ENCODE measurements at regions not wholly inside any gene's neighbourhood (a gene's known extent, or its start where the extent isn't known, plus 50 kb on each side); places are given as distances from the start of the nearest gene placed in this dataset.

DNA sequence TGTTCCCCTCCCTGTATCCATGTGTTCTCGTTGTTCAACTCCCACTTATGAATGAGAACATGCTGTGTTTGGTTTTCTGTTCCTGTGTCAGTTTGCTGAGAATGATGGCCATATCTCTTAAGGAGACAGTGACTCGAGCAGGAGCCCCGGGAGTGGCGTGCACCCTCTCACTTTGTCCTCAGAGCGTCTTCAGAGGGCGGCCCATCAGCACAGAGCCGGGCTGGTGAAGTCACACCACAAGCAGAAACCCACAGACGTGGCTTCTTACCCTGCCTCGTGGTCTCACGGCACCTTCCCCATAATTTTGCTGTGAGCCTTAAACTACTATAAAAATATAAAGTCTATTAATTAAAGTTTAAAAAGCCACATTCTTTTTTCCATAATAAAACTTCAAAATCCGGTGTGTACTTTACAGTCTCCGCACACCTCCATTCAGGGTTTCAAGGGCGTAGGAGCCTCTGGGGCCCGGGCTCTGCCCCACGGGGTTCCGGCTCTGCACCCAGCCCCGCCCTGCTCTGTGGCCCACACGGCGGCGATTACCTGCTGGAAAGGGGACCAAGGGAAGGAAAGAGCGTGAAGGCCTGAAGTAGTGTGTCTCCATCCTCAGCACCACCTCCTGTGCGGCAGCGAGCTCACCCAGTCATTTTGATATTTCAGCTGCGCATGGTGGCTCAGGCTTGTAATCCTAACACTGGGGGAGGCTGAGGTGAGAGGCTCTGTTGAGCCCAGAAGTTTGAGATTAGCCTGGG, 101.3 kb upstream of the SOX1 start:
- TF ChIP-seq RXRA (IDR thresholded peaks at IDR 0.05) = no peak
- TF ChIP-seq, protein P1, sequence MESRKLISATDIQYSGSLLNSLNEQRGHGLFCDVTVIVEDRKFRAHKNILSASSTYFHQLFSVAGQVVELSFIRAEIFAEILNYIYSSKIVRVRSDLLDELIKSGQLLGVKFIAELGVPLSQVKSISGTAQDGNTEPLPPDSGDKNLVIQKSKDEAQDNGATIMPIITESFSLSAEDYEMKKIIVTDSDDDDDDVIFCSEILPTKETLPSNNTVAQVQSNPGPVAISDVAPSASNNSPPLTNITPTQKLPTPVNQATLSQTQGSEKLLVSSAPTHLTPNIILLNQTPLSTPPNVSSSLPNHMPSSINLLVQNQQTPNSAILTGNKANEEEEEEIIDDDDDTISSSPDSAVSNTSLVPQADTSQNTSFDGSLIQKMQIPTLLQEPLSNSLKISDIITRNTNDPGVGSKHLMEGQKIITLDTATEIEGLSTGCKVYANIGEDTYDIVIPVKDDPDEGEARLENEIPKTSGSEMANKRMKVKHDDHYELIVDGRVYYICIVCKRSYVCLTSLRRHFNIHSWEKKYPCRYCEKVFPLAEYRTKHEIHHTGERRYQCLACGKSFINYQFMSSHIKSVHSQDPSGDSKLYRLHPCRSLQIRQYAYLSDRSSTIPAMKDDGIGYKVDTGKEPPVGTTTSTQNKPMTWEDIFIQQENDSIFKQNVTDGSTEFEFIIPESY (IDR thresholded peaks at IDR 0.05) = no peak
- TF ChIP-seq NR2F2 (IDR thresholded peaks at IDR 0.05) = no peak
- no peak for TF ChIP-seq FOXA1 (IDR thresholded peaks at IDR 0.05)
- TF ChIP-seq SP1 (IDR thresholded peaks at IDR 0.05) = no peak
- TF ChIP-seq YY1 (IDR thresholded peaks at IDR 0.05) = no peak
- Histone ChIP-seq H3K4me1 (ENCODE audit: control insufficient read depth in 4 of 4, insufficient read depth in 4 of 4, low read length in 3 of 4) (no peaks in the 10 kb centered on the region), H3K27ac (ENCODE audit: low read depth in 1 of 2, low read length in 2 of 2) (no peak overlapping the region), H3K36me3 (ENCODE audit: control insufficient read depth in 4 of 4, insufficient read depth in 3 of 4, low read depth in 1 of 4, low read length in 3 of 4) (no peaks in the 10 kb centered on the region), H3K9me3 (ENCODE audit: control insufficient read depth in 4 of 4, low read length in 3 of 4) (peaks cover 0 to 2% (median 0%) of the 10 kb centered on the region in 4 donors), H3K4me3 (ENCODE audit: low read depth in 1 of 3, low read length in 3 of 3) (no peak overlapping the region), H3K9ac (ENCODE audit: low read depth in 1 of 2, low read length in 2 of 2) (no peak overlapping the region), H3K27me3 (ENCODE audit: control insufficient read depth in 4 of 4, insufficient read depth in 4 of 4, low read length in 3 of 4) (peaks cover 0 to 3% (median 0%) of the 10 kb centered on the region in 4 donors)
- 89% methylated on average over 24 of the region's 24 CpGs for WGBS
- DNase-seq (ENCODE audit: low spot score) = no peak

DNA sequence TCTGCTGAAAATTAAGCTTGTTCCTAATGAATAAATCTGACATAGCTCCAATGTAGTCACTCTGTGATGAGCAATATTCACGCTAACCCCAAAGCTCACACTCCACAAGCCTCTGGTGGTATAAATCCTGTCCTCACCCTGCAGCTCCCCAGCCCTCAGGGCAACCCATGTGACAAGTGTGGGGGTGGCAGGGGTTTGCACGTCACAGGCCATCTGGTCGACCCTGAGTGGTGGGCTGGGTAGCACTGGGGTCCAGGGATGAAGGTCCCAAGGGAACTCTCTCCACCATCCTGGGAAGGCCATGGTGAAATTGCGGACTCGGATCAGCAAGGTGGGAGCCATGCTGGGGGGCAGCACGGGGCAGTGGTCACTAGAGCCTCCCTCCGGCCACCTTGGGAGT, 100.0 kb upstream of the SOX1 start:
- Histone ChIP-seq H3K27ac (ENCODE audit: low read depth in 1 of 2, low read length in 2 of 2) (no peak overlapping the region), H3K4me1 (ENCODE audit: control insufficient read depth in 4 of 4, insufficient read depth in 4 of 4, low read length in 3 of 4) (no peaks in the 10 kb centered on the region), H3K9me3 (ENCODE audit: control insufficient read depth in 4 of 4, low read length in 3 of 4) (peaks cover 0 to 2% (median 0%) of the 10 kb centered on the region in 4 donors), H3K4me3 (ENCODE audit: low read depth in 1 of 3, low read length in 3 of 3) (no peak overlapping the region), H3K9ac (ENCODE audit: low read depth in 1 of 2, low read length in 2 of 2) (no peak overlapping the region), H3K27me3 (ENCODE audit: control insufficient read depth in 4 of 4, insufficient read depth in 4 of 4, low read length in 3 of 4) (peaks cover 0 to 5% (median 0%) of the 10 kb centered on the region in 4 donors), H3K36me3 (ENCODE audit: control insufficient read depth in 4 of 4, insufficient read depth in 3 of 4, low read depth in 1 of 4, low read length in 3 of 4) (no peaks in the 10 kb centered on the region)
- TF ChIP-seq, protein P1 (IDR thresholded peaks at IDR 0.05) = no peak
- 83% methylated on average over 7 of the region's 7 CpGs for WGBS
- no peak for DNase-seq (ENCODE audit: low spot score)

DNA sequence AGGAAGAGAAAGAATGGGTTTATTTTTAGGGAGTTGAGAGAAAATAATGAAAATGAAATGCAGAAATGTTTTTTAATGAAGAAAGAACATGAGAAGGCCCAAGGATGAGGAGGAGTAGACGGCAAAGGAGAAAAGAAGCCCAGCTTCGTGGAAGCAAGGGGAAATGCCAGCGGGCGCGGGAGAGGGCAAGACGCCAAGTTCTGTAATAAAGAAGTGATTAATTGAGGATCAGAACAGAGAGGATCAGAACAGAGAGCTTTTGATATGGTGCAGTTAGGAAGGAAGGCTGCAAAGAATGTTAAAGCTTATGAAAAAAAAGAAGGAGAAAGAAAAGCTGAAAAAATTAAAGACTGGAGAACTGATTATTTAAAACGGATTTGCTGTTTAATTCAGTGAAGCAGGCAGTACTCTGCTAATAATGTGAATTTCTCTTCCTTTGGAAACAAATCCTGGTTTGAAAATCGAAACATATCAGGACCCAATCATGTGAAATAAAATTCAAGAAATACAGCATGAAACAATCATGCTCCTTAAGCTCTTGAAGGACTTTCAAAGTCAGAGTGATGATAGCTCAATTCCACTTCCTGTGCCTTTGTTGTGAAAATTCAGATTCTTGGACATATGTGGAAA, 99.3 kb upstream of the SOX1 start:
- no peak for TF ChIP-seq JUND (IDR thresholded peaks at IDR 0.05)
- no peak for TF ChIP-seq YY1 (IDR thresholded peaks at IDR 0.05)
- TF ChIP-seq HNF4A (conservative IDR thresholded peaks at IDR 0.05) = no peak
- no peak for TF ChIP-seq GABPA (IDR thresholded peaks at IDR 0.05 in 1 of 2, conservative IDR thresholded peaks at IDR 0.05 in 1 of 2)
- TF ChIP-seq, protein P2, sequence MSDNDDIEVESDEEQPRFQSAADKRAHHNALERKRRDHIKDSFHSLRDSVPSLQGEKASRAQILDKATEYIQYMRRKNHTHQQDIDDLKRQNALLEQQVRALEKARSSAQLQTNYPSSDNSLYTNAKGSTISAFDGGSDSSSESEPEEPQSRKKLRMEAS (IDR thresholded peaks at IDR 0.05) = no peak
- TF ChIP-seq RAD21 (IDR thresholded peaks at IDR 0.05) = no peak
- TF ChIP-seq FOXA1 (IDR thresholded peaks at IDR 0.05) = no peak
- TF ChIP-seq, protein P3, sequence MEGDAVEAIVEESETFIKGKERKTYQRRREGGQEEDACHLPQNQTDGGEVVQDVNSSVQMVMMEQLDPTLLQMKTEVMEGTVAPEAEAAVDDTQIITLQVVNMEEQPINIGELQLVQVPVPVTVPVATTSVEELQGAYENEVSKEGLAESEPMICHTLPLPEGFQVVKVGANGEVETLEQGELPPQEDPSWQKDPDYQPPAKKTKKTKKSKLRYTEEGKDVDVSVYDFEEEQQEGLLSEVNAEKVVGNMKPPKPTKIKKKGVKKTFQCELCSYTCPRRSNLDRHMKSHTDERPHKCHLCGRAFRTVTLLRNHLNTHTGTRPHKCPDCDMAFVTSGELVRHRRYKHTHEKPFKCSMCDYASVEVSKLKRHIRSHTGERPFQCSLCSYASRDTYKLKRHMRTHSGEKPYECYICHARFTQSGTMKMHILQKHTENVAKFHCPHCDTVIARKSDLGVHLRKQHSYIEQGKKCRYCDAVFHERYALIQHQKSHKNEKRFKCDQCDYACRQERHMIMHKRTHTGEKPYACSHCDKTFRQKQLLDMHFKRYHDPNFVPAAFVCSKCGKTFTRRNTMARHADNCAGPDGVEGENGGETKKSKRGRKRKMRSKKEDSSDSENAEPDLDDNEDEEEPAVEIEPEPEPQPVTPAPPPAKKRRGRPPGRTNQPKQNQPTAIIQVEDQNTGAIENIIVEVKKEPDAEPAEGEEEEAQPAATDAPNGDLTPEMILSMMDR (IDR thresholded peaks at IDR 0.05; ENCODE audit: low read depth, low read length, missing input control) = no peak
- Histone ChIP-seq H3K27me3 (ENCODE audit: control insufficient read depth in 4 of 4, insufficient read depth in 4 of 4, low read length in 3 of 4) (peaks cover 0 to 5% (median 0%) of the 10 kb centered on the region in 4 donors), H3K4me1 (ENCODE audit: control insufficient read depth in 4 of 4, insufficient read depth in 4 of 4, low read length in 3 of 4) (no peaks in the 10 kb centered on the region), H3K36me3 (ENCODE audit: control insufficient read depth in 4 of 4, insufficient read depth in 3 of 4, low read depth in 1 of 4, low read length in 3 of 4) (no peaks in the 10 kb centered on the region), H3K27ac (ENCODE audit: low read depth in 1 of 2, low read length in 2 of 2) (no peak overlapping the region), H3K9ac (ENCODE audit: low read depth in 1 of 2, low read length in 2 of 2) (no peak overlapping the region), H3K4me3 (ENCODE audit: low read depth in 1 of 3, low read length in 3 of 3) (no peak overlapping the region), H3K9me3 (ENCODE audit: control insufficient read depth in 4 of 4, low read length in 3 of 4) (peaks cover 0 to 2% (median 0%) of the 10 kb centered on the region in 4 donors)
- 73% methylated on average over 8 of the region's 8 CpGs for WGBS
- no peak for DNase-seq (ENCODE audit: low spot score)

All from liver (tissue), 8 donors.